ENCODE measurements at regions not wholly inside any gene's neighbourhood (a gene's known extent, or its start where the extent isn't known, plus 50 kb on each side); places are given as distances from the start of the nearest gene placed in this dataset.
A peak's percentile ranks its signal among the peaks of the same experiment; 100 is the strongest.

GRCh38 chr3:66128623-66129022 is 89.9 kb upstream of the MAGI1 start:
- DNase-seq: no peak

DNA sequence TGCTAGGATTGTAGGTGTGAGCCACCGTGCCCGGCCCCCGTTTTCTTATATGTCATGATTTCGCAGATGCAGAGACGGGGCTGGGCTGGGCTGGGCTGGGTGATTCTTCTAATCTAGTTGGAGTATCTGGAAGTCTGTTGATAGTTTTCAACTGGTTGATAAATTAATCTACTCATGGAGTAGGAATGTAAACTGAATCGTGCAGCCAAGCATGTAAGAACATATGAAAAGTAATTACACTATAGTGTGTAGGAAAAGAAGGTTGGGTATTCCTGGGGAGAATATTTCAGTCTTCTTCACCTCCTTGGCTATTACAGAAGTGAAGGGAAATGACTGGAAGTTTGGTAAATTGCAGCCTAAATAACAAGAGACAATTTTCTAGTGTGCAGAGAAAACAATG is 82.6 kb upstream of the MAGI1 start:
- DNase-seq: peak; percentile 56

DNA sequence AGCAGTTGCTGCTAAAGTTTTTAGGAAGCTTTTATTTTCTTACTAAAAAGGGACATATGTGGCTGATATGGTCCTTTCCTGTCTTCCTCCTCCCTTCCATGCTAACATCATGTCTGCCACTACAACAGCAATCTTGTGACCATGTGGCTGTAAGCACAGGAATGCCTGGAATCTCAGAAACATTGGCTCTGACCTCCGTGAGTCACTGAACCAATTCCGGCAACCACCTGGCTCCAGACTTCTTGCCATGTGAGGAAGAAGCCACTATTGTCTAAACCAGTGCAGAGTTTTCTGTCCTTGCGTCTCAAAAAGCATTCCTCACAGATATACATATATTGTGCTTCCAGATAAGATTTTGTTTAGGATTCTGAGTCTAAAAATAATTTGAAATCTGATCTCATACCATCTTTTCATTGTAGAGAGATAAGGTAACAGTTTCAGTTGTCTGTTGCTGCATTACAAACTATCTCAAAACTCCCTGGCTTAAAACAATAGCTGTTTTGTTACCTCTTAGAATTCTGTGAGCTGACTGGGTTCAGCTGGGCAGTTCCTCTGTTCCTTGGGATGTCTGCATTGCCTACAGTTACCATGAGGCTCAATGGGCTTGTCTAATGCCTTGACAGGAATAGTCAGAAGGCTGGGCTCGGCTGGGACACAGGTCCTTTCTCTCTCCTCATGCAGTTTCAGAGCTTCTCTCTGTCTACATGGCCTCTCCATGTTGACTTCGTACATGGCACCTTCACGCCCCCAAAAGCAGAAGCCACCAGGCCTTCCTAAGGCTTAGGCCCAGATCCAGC is 77.3 kb upstream of the MAGI1 start:
- DNase-seq: peak; percentile 96

GRCh38 chr3:66113542-66113941 is 74.8 kb upstream of the MAGI1 start:
- peak; percentile 23 for DNase-seq

- no peak for DNase-seq
Observed at GRCh38 chr3:66110840-66111239, 72.1 kb upstream of the MAGI1 start.

GRCh38 chr3:66107855-66108254 is 69.1 kb upstream of the MAGI1 start:
- peak; percentile 60 for DNase-seq

GRCh38 chr3:66106788-66107187 is 68.1 kb upstream of the MAGI1 start:
- no peak for DNase-seq

GRCh38 chr3:66104535-66104934 is 65.8 kb upstream of the MAGI1 start:
- DNase-seq: no peak

DNA sequence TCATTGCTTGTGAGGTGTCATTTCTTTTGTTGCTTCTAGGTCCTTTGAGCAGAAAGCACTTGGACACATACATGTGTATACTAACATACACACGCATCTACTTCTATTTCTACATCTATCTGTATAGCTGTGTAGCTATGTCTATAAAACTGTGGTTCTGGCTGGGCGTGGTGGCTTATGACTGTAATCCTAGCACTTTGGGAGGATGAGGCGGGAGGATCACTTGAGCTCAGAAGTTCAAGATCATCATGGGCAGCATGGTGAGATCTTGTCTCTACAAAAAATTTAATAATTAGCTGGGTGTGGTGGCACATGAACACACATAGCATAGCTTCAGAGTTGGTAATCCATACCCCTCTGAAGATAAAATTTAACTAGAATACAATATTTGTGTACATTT is 65.0 kb upstream of the MAGI1 start:
- no peak for DNase-seq

DNA sequence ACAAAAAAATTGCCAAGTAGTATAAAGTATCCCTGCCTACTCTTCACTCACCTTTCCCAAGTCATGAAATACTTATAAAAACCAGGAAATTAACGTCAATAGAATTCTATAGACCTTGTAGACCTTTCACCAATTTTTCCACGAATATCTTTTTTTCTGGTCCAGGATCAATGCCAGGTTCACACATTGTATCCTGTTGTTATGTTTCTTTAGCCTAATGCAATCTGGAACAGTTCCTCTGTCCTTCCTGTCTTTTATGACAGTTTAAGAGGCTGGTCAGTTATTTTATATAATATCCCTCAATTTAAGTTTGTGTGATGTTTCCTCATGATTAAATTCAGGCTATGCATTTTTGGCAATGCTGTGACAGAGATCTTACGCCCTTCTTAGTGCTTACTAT is 63.2 kb upstream of the MAGI1 start:
- no peak for DNase-seq

- no peak for DNase-seq
Observed at GRCh38 chr3:66099541-66100065, 60.9 kb upstream of the MAGI1 start.

GRCh38 chr3:66098436-66098835 is 59.7 kb upstream of the MAGI1 start:
- DNase-seq: peak; percentile 70

DNA sequence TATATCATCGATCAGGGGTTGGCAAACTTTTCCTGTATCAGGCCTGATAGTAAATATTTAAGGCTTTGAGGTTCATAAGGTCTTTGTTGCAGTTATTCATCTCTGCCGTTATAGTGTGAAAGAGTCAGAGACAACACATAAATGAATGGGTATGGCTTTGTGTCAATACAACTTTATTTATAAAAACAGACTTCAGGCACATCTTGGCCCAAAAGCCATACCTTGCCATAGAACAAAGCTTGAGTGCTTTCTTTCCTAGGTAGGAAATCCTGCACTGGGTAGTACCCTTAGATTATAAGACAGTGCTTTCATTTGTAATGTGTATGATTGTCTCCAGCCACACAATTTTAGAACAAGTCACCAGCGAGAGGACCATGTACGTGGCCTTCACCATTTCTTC is 58.9 kb upstream of the MAGI1 start:
- no peak for DNase-seq

- no peak for DNase-seq
Observed at GRCh38 chr3:66095295-66096001, 56.7 kb upstream of the MAGI1 start.

DNA sequence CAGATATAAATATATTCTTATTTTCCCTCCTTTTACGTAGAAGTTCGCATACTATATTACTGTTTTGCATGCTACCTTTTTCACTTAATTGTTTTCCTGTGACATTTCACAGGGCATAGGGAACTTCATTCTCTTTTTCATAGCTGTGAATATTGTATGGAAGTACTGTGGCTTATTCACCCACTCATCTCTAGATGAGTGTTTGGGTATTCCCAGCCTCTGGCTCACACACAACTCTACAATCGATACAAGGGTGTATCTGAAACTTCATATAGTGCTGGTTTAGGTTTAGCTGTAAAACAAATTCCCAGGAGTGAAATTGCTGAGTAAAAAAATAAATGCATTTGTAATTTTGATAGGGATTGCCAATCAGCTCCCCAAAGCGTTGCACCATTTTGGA is 55.3 kb upstream of the MAGI1 start:
- no peak for DNase-seq

- DNase-seq: no peak
Observed at GRCh38 chr3:66092175-66092995, 53.7 kb upstream of the MAGI1 start.

Data from EL (cell line).